ENCODE measurements at regions not wholly inside any gene's neighbourhood (a gene's known extent, or its start where the extent isn't known, plus 50 kb on each side); places are given as distances from the start of the nearest gene placed in this dataset.

DNA sequence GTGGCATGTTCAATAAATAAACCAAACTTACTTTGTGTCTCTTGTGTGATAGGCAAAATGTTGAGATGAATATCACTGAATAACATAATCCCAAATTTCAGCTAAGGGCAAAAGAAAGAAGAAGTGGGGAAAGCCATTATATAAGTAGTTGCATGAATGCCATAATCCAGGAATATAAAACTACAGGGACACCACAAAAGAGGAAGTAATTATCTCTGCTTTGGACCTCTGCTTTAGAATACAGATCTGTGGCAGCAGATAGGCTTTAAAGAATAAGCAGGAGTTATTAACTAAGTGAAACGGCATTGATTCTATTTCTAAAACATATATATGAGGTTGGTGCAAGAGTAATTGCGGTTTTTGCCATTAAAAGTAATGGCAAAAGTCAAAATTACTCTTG is 288.5 kb upstream of the SNX7 start:
- ChIA-PET CTCF (no interaction called here), POLR2A (no interaction called here)
- TF ChIP-seq OSR2 (tag by site-specific recombination; IDR thresholded peaks at IDR 0.05) (no peak), HOXD13 (CRISPR knock-in tag; IDR thresholded peaks at IDR 0.05; ENCODE audit: borderline replicate concordance) (no peak), ZNF626 (tag by site-specific recombination; IDR thresholded peaks at IDR 0.05) (no peak), ZNF529 (tag by site-specific recombination; IDR thresholded peaks at IDR 0.05; ENCODE audit: insufficient replicate concordance) (no peak), ZBTB48 (tag by site-specific recombination; IDR thresholded peaks at IDR 0.05) (no peak), KLF16 (tag by site-specific recombination; IDR thresholded peaks at IDR 0.05) (no peak), ZXDB (tag by site-specific recombination; IDR thresholded peaks at IDR 0.05) (no peak), ZFP41 (tag by site-specific recombination; IDR thresholded peaks at IDR 0.05; ENCODE audit: borderline replicate concordance) (no peak), ZNF16 (tag by site-specific recombination; IDR thresholded peaks at IDR 0.05; ENCODE audit: low read depth) (no peak), GLI2 (tag by site-specific recombination; IDR thresholded peaks at IDR 0.05; ENCODE audit: borderline replicate concordance, low read depth) (no peak), ZNF2 (tag by site-specific recombination; IDR thresholded peaks at IDR 0.05) (no peak), ZNF121 (tag by site-specific recombination; IDR thresholded peaks at IDR 0.05) (no peak), YY2 (tag by site-specific recombination; IDR thresholded peaks at IDR 0.05) (no peak), ZNF214 (tag by site-specific recombination; IDR thresholded peaks at IDR 0.05; ENCODE audit: borderline replicate concordance) (no peak)
- TF ChIP-seq, protein P1, sequence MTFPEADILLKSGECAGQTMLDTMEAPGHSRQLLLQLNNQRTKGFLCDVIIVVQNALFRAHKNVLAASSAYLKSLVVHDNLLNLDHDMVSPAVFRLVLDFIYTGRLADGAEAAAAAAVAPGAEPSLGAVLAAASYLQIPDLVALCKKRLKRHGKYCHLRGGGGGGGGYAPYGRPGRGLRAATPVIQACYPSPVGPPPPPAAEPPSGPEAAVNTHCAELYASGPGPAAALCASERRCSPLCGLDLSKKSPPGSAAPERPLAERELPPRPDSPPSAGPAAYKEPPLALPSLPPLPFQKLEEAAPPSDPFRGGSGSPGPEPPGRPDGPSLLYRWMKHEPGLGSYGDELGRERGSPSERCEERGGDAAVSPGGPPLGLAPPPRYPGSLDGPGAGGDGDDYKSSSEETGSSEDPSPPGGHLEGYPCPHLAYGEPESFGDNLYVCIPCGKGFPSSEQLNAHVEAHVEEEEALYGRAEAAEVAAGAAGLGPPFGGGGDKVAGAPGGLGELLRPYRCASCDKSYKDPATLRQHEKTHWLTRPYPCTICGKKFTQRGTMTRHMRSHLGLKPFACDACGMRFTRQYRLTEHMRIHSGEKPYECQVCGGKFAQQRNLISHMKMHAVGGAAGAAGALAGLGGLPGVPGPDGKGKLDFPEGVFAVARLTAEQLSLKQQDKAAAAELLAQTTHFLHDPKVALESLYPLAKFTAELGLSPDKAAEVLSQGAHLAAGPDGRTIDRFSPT (tag by site-specific recombination; IDR thresholded peaks at IDR 0.05) = no peak
- Histone ChIP-seq H3K27ac (ENCODE audit: extremely low read depth, low read depth, low read length) (no peak overlapping the region), H3K4me1 (ENCODE audit: control insufficient read depth, insufficient read depth, low read length) (no peaks in the 10 kb centered on the region), H3K4me3 (ENCODE audit: low read depth, low read length) (no peak overlapping the region), H3K36me3 (ENCODE audit: control insufficient read depth in 2 of 2, insufficient read depth in 1 of 2, low read length in 2 of 2) (no peaks in the 10 kb centered on the region), H3K9me3 (ENCODE audit: control insufficient read depth, insufficient read depth, low read depth, low read length) (no peaks in the 10 kb centered on the region)

DNA sequence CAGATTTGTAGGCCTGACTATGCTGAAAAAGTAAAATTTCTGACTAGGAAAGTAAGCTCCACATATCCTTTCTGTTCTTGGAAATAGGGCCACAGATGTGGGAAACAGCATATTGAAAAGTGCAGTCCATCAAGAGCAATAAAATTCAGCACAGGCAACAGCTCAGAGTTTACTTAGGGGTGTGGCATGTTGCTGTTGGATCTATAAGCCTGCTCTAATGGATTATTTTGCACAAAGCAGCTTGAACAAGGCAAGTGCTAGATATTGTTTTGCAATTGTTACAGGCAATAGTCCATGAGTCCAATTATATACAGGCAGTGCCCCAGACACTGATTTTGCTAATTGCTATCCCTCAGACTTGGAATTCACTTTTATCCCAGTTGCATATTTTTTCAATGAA is 289.8 kb upstream of the SNX7 start:
- ChIA-PET POLR2A (no interaction called here), CTCF (interaction anchor here (1.0 to 1.2 kb wide), 2 partner anchors 10 to 20 kb away, joined by 3 read pairs; no protein-coding TSS in a partner anchor)
- no peak overlapping the region for H3K4me3 ChIP-seq (ENCODE audit: low read depth, low read length)

More for the DNA sequence above, 289.8 kb upstream of the SNX7 start:
- no peaks in the 10 kb centered on the region for H3K9me3 ChIP-seq (ENCODE audit: control insufficient read depth, insufficient read depth, low read depth, low read length)
- TF ChIP-seq MYNN (tag by site-specific recombination; IDR thresholded peaks at IDR 0.05; ENCODE audit: borderline replicate concordance) (no peak), REPIN1 (tag by site-specific recombination; IDR thresholded peaks at IDR 0.05; ENCODE audit: low read depth) (no peak), KLF16 (tag by site-specific recombination; IDR thresholded peaks at IDR 0.05) (no peak), BCL11A (tag by site-specific recombination; IDR thresholded peaks at IDR 0.05; ENCODE audit: low read depth) (no peak), ZNF18 (tag by site-specific recombination; IDR thresholded peaks at IDR 0.05) (no peak), ZNF214 (tag by site-specific recombination; IDR thresholded peaks at IDR 0.05; ENCODE audit: borderline replicate concordance) (no peak), ZNF670 (tag by site-specific recombination; IDR thresholded peaks at IDR 0.05; ENCODE audit: low read depth) (no peak), SCRT1 (tag by site-specific recombination; IDR thresholded peaks at IDR 0.05; ENCODE audit: borderline replicate concordance) (no peak)
- TF ChIP-seq, protein P2, sequence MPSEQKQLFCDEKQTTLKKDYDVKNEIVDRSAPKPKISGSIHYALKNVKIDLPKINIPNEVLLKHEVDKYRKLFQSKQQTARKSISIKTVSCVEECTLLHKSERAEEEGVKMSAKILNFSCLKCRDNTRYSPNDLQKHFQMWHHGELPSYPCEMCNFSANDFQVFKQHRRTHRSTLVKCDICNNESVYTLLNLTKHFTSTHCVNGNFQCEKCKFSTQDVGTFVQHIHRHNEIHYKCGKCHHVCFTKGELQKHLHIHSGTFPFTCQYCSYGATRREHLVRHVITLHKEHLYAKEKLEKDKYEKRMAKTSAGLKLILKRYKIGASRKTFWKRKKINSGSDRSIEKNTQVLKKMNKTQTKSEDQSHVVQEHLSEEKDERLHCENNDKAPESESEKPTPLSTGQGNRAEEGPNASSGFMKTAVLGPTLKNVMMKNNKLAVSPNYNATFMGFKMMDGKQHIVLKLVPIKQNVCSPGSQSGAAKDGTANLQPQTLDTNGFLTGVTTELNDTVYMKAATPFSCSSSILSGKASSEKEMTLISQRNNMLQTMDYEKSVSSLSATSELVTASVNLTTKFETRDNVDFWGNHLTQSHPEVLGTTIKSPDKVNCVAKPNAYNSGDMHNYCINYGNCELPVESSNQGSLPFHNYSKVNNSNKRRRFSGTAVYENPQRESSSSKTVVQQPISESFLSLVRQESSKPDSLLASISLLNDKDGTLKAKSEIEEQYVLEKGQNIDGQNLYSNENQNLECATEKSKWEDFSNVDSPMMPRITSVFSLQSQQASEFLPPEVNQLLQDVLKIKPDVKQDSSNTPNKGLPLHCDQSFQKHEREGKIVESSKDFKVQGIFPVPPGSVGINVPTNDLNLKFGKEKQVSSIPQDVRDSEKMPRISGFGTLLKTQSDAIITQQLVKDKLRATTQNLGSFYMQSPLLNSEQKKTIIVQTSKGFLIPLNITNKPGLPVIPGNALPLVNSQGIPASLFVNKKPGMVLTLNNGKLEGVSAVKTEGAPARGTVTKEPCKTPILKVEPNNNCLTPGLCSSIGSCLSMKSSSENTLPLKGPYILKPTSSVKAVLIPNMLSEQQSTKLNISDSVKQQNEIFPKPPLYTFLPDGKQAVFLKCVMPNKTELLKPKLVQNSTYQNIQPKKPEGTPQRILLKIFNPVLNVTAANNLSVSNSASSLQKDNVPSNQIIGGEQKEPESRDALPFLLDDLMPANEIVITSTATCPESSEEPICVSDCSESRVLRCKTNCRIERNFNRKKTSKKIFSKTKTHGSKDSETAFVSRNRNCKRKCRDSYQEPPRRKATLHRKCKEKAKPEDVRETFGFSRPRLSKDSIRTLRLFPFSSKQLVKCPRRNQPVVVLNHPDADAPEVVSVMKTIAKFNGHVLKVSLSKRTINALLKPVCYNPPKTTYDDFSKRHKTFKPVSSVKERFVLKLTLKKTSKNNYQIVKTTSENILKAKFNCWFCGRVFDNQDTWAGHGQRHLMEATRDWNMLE (tag by site-specific recombination; conservative IDR thresholded peaks at IDR 0.05; ENCODE audit: low read depth) = no peak
- TF ChIP-seq, protein P3, sequence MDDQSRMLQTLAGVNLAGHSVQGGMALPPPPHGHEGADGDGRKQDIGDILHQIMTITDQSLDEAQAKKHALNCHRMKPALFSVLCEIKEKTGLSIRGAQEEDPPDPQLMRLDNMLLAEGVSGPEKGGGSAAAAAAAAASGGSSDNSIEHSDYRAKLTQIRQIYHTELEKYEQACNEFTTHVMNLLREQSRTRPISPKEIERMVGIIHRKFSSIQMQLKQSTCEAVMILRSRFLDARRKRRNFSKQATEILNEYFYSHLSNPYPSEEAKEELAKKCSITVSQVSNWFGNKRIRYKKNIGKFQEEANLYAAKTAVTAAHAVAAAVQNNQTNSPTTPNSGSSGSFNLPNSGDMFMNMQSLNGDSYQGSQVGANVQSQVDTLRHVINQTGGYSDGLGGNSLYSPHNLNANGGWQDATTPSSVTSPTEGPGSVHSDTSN (CRISPR knock-in tag; IDR thresholded peaks at IDR 0.05) = no peak
- TF ChIP-seq, protein P4, sequence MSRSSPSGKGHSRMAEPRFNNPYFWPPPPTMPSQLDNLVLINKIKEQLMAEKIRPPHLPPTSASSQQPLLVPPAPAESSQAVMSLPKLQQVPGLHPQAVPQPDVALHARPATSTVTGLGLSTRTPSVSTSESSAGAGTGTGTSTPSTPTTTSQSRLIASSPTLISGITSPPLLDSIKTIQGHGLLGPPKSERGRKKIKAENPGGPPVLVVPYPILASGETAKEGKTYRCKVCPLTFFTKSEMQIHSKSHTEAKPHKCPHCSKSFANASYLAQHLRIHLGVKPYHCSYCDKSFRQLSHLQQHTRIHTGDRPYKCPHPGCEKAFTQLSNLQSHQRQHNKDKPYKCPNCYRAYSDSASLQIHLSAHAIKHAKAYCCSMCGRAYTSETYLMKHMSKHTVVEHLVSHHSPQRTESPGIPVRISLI (tag by site-specific recombination; IDR thresholded peaks at IDR 0.05) = no peak
- H3K4me1 ChIP-seq (ENCODE audit: control insufficient read depth, insufficient read depth, low read length) = no peaks in the 10 kb centered on the region
- H3K27ac ChIP-seq (ENCODE audit: extremely low read depth, low read depth, low read length) = no peak overlapping the region
- H3K36me3 ChIP-seq (ENCODE audit: control insufficient read depth in 2 of 2, insufficient read depth in 1 of 2, low read length in 2 of 2) = no peaks in the 10 kb centered on the region
